OCI-LY7 (cell line): ENCODE measurements at regions not wholly inside any gene's neighbourhood (a gene's known extent, or its start where the extent isn't known, plus 50 kb on each side); places are given as distances from the start of the nearest gene placed in this dataset.

Experiments
- BruUV-seq: library from RNA; stranded (reverse); fragments of 400-500 nt; replicated peaks from 2 replicates; lab custom pipeline; 2021; lab: Mats Ljungman, UMichigan
- CTCF ChIA-PET: fragments of 300-600 bp; sonication (Branson Sonifier 250); formaldehyde crosslinking; loops from one replicate; lab custom pipeline; 2022; ENCODE audit warnings: antibody characterized with exemption; ENCODE audit not compliant: unreplicated experiment; lab: Charles Lee
- POLR2A ChIA-PET: fragments of 300-600 bp; sonication (Branson Sonifier 250); formaldehyde crosslinking; loops from one replicate; lab custom pipeline; 2022; ENCODE audit warnings: antibody characterized with exemption; lab: Charles Lee
- DNase-seq: peaks from one replicate; pipeline ENCODE4 v3.0.0-alpha.2; 2015; ENCODE audit warnings: low spot score
- H2AFZ ChIP-seq: fragments of 200-600 bp; sonication (generic), shearing (Covaris generic); 2 replicates; pipeline ENCODE4 v1.6.1; 2014; ENCODE audit warnings: mild to moderate bottlenecking, antibody characterized with exemption, low read length, moderate library complexity
- H3K27ac ChIP-seq: fragments of 200-600 bp; sonication (generic); 2 replicates; pipeline ENCODE4 v1.5.1; 2014; ENCODE audit warnings: mixed run types, low read depth, mild to moderate bottlenecking, moderate library complexity, low read length, inconsistent platforms; ENCODE audit not compliant: poor library complexity, severe bottlenecking
- H3K36me3 ChIP-seq: fragments of 200-600 bp; sonication (generic); 2 replicates; pipeline ENCODE4 v1.6.1; 2014; ENCODE audit warnings: mild to moderate bottlenecking, antibody characterized with exemption, low read length, moderate library complexity, mixed read lengths; ENCODE audit not compliant: insufficient read depth
- H3K4me1 ChIP-seq: fragments of 200-600 bp; sonication (generic); 2 replicates; pipeline ENCODE4 v1.5.1; 2014; ENCODE audit warnings: mild to moderate bottlenecking, low read length; ENCODE audit not compliant: insufficient read depth, poor library complexity, severe bottlenecking
- H3K4me2 ChIP-seq: fragments of 200-600 bp; sonication (generic); 2 replicates; pipeline ENCODE4 v1.6.1; 2014; ENCODE audit warnings: mild to moderate bottlenecking, low read length
- H3K4me3 ChIP-seq: fragments of 200-600 bp; sonication (generic); 2 replicates; pipeline ENCODE4 v1.5.1; 2014; ENCODE audit warnings: mild to moderate bottlenecking, low read depth, low read length; ENCODE audit not compliant: poor library complexity, severe bottlenecking
- H3K79me2 ChIP-seq: fragments of 200-600 bp; sonication (generic); 2 replicates; pipeline ENCODE4 v1.6.1; 2016; ENCODE audit warnings: low read depth, mild to moderate bottlenecking, low read length, moderate library complexity, mixed read lengths; ENCODE audit not compliant: insufficient read depth
- H3K9me2 ChIP-seq: fragments of 200-600 bp; sonication (generic); 2 replicates; pipeline ENCODE4 v1.6.1; 2016; ENCODE audit warnings: mild to moderate bottlenecking, low read length, mixed read lengths; ENCODE audit not compliant: insufficient read depth
- H3K9me3 ChIP-seq: fragments of 200-600 bp; sonication (generic); 2 replicates; pipeline ENCODE4 v1.6.1; 2014; ENCODE audit warnings: mild to moderate bottlenecking, mixed run types, low read length, mixed read lengths
- H4K20me1 ChIP-seq: fragments of 200-600 bp; sonication (generic); 2 replicates; pipeline ENCODE4 v1.6.1; 2014; ENCODE audit warnings: mild to moderate bottlenecking, antibody characterized with exemption, low read length, moderate library complexity, mixed read lengths; ENCODE audit not compliant: insufficient read depth
- CTCF ChIP-seq: fragments of 200-600 bp; sonication (generic); conservative IDR thresholded peaks from 2 replicates; pipeline ENCODE4 v1.5.1; 2014; ENCODE audit warnings: mild to moderate bottlenecking, antibody characterized with exemption, low read length, moderate library complexity, mixed read lengths
- EZH2phosphoT487 ChIP-seq: fragments of 200-600 bp; sonication (generic); IDR thresholded peaks from 2 replicates; pipeline ENCODE4 v1.6.1; 2018; ENCODE audit warnings: low read depth, borderline replicate concordance, mild to moderate bottlenecking, mixed run types, antibody characterized with exemption, low read length, moderate library complexity, mixed read lengths
- intact Hi-C: fragments of 100-400 bp; cut with micrococcal nuclease; formaldehyde crosslinking; loops from one replicate; pipeline ENCODE4 v1.10.0; 2022; ENCODE audit not compliant: unreplicated experiment

GRCh38 chr5:5623397-5623796 lies 200.9 kb downstream of the ICE1 start:
- Histone ChIP-seq H3K9me2 (no peaks in the 10 kb centered on the region), H4K20me1 (no peaks in the 10 kb centered on the region), H3K4me1 (no peaks in the 10 kb centered on the region), H3K4me3 (no peak overlapping the region), H2AFZ (no peak overlapping the region), H3K4me2 (no peak overlapping the region), H3K27ac (no peak overlapping the region), H3K79me2 (no peaks in the 10 kb centered on the region), H3K36me3 (no peaks in the 10 kb centered on the region), H3K9me3 (peaks cover 14% of the 10 kb centered on the region)
- ChIA-PET POLR2A (no interaction called here), CTCF (no interaction called here)
- no peak for DNase-seq
- TF ChIP-seq EZH2phosphoT487, result no peak
- no peak for TF ChIP-seq CTCF
- intact Hi-C loops, result no loop called here
- BruUV-seq, result no TSS peak

GRCh38 chr5:5622806-5623205 lies 200.3 kb downstream of the ICE1 start:
- Histone ChIP-seq H2AFZ (no peak overlapping the region), H4K20me1 (no peaks in the 10 kb centered on the region), H3K4me3 (no peak overlapping the region), H3K27ac (no peak overlapping the region), H3K4me2 (no peak overlapping the region), H3K4me1 (no peaks in the 10 kb centered on the region), H3K79me2 (no peaks in the 10 kb centered on the region), H3K9me3 (peaks cover 14% of the 10 kb centered on the region), H3K9me2 (no peaks in the 10 kb centered on the region), H3K36me3 (no peaks in the 10 kb centered on the region)
- no peak for DNase-seq
- ChIA-PET CTCF (no interaction called here), POLR2A (no interaction called here)
- BruUV-seq, result no TSS peak
- intact Hi-C loops, result no loop called here
- TF ChIP-seq EZH2phosphoT487 (no peak), CTCF (no peak)

DNA sequence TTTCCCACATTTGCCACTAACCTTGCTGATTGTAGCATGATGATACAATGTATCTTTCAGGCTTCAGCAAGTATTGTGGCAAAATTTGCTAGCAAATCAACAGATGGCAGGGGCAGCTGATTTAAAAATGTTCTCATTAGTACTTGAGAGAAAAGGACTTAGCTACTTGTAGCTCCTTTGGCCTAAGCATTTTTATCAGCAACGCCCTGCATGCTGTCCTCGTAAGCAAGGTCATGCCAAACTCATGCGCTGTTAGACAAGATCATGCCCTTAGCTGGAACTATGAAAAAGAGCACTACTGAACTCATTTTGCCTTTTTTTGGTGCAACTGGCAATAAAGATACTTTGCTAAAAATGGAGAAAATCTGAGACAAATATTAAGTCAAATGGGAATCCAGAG lies 197.1 kb downstream of the ICE1 start:
- no peak for TF ChIP-seq EZH2phosphoT487
- no peak for TF ChIP-seq CTCF
- intact Hi-C loops, result no loop called here
- Histone ChIP-seq H3K9me3 (peaks cover 13% of the 10 kb centered on the region), H3K4me2 (no peak overlapping the region), H3K4me1 (no peaks in the 10 kb centered on the region), H3K36me3 (no peaks in the 10 kb centered on the region), H3K27ac (no peak overlapping the region), H4K20me1 (no peaks in the 10 kb centered on the region), H3K4me3 (no peak overlapping the region), H3K9me2 (no peaks in the 10 kb centered on the region), H3K79me2 (no peaks in the 10 kb centered on the region), H2AFZ (no peak overlapping the region)
- ChIA-PET CTCF (no interaction called here), POLR2A (interaction anchor here (0.6 to 1.5 kb wide), 4 partner anchors 11 to 663 kb away, joined by 3 to 5 read pairs (median 4); no protein-coding TSS in a partner anchor)
- DNase-seq, result no peak
- BruUV-seq, result no TSS peak
